ENCODE measurements at regions not wholly inside any gene's neighbourhood (a gene's known extent, or its start where the extent isn't known, plus 50 kb on each side); places are given as distances from the start of the nearest gene placed in this dataset.
"Not testable (repeated sequence)": the region's sequence is repeated elsewhere in the genome, so short reads cannot be mapped to it uniquely, and the experiment has no call there.

GRCh38 chr4:128548381-128548780, 260.8 kb upstream of the PGRMC2 start:
- Histone ChIP-seq H3K9me3 (ENCODE audit: insufficient read depth, low read depth, low read length) (0 out of 2 replicates have a peak, but pooled peaks cover 5% of the 10 kb centered on the region), H3K4me3 (ENCODE audit: low read length) (no peak overlapping the region), H3K27ac (ENCODE audit: low read depth, low read length) (no peak overlapping the region), H3K9ac (ENCODE audit: low read depth, low read length) (no peak overlapping the region), H3K27me3 (ENCODE audit: insufficient read depth, low read length) (no peaks in the 10 kb centered on the region), H3K36me3 (ENCODE audit: insufficient read depth, low read length) (no peaks in the 10 kb centered on the region), H3K4me1 (ENCODE audit: insufficient read depth, low read length) (no peaks in the 10 kb centered on the region)
- WGBS, result no CpG with 5 or more reads among the region's 1 CpG

- 95% methylated on average over 5 of the region's 5 CpGs for WGBS
These were observed 256.7 kb upstream of the PGRMC2 start for GRCh38 chr4:128544272-128544671.

GRCh38 chr4:128543696-128544095, 256.1 kb upstream of the PGRMC2 start:
- no peaks in the 10 kb centered on the region for H3K27me3 ChIP-seq (ENCODE audit: insufficient read depth, low read length)
- 91% methylated on average over 6 of the region's 6 CpGs for WGBS
- no peaks in the 10 kb centered on the region for H3K4me1 ChIP-seq (ENCODE audit: insufficient read depth, low read length)
- H3K9me3 ChIP-seq (ENCODE audit: insufficient read depth, low read depth, low read length), result no peaks in the 10 kb centered on the region
- H3K36me3 ChIP-seq (ENCODE audit: insufficient read depth, low read length), result no peaks in the 10 kb centered on the region
- no peak overlapping the region for H3K27ac ChIP-seq (ENCODE audit: low read depth, low read length)
- no peak overlapping the region for H3K4me3 ChIP-seq (ENCODE audit: low read length)
- no peak overlapping the region for H3K9ac ChIP-seq (ENCODE audit: low read depth, low read length)

More at GRCh38 chr4:128544272-128544671, 256.7 kb upstream of the PGRMC2 start:
- no peaks in the 10 kb centered on the region for H3K4me1 ChIP-seq (ENCODE audit: insufficient read depth, low read length)
- no peak overlapping the region for H3K27ac ChIP-seq (ENCODE audit: low read depth, low read length)
- H3K9ac ChIP-seq (ENCODE audit: low read depth, low read length), result no peak overlapping the region
- H3K36me3 ChIP-seq (ENCODE audit: insufficient read depth, low read length), result no peaks in the 10 kb centered on the region
- H3K27me3 ChIP-seq (ENCODE audit: insufficient read depth, low read length), result no peaks in the 10 kb centered on the region
- H3K9me3 ChIP-seq (ENCODE audit: insufficient read depth, low read depth, low read length), result no peaks in the 10 kb centered on the region
- no peak overlapping the region for H3K4me3 ChIP-seq (ENCODE audit: low read length)

GRCh38 chr4:128542047-128542446, 254.4 kb upstream of the PGRMC2 start:
- Histone ChIP-seq H3K9ac (ENCODE audit: low read depth, low read length) (no peak overlapping the region), H3K4me3 (ENCODE audit: low read length) (no peak overlapping the region), H3K9me3 (ENCODE audit: insufficient read depth, low read depth, low read length) (no peaks in the 10 kb centered on the region), H3K27ac (ENCODE audit: low read depth, low read length) (no peak overlapping the region), H3K36me3 (ENCODE audit: insufficient read depth, low read length) (no peaks in the 10 kb centered on the region), H3K27me3 (ENCODE audit: insufficient read depth, low read length) (no peaks in the 10 kb centered on the region), H3K4me1 (ENCODE audit: insufficient read depth, low read length) (no peaks in the 10 kb centered on the region)
- WGBS, result 82% methylated on average over 3 of the region's 3 CpGs

DNA sequence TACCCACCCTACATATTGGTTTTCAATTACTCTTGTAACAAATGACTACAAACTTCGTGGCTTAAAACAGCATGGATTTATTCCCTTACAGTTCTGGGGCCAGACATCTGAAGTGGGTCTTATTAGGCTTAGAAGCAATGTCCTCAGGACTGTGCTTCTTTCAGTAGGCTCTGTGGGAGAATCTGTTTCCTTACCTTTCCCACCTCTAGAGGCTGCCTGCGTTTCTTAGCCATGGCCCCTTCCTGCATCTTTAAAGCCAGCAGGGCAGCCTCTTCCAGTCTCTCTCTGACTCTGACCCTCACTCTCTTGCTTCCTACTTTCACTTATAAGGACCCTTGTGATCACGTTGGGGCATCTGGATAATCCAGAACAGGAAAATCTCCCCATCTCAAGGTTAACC, 252.5 kb upstream of the PGRMC2 start:
- no peaks in the 10 kb centered on the region for H3K4me1 ChIP-seq (ENCODE audit: insufficient read depth, low read length)
- no peak overlapping the region for H3K4me3 ChIP-seq (ENCODE audit: low read length)
- H3K9ac ChIP-seq (ENCODE audit: low read depth, low read length), result no peak overlapping the region
- H3K27me3 ChIP-seq (ENCODE audit: insufficient read depth, low read length), result no peaks in the 10 kb centered on the region
- H3K36me3 ChIP-seq (ENCODE audit: insufficient read depth, low read length), result no peaks in the 10 kb centered on the region
- no peak overlapping the region for H3K27ac ChIP-seq (ENCODE audit: low read depth, low read length)
- WGBS, result 68% methylated on average over 3 of the region's 3 CpGs
- no peaks in the 10 kb centered on the region for H3K9me3 ChIP-seq (ENCODE audit: insufficient read depth, low read depth, low read length)

DNA sequence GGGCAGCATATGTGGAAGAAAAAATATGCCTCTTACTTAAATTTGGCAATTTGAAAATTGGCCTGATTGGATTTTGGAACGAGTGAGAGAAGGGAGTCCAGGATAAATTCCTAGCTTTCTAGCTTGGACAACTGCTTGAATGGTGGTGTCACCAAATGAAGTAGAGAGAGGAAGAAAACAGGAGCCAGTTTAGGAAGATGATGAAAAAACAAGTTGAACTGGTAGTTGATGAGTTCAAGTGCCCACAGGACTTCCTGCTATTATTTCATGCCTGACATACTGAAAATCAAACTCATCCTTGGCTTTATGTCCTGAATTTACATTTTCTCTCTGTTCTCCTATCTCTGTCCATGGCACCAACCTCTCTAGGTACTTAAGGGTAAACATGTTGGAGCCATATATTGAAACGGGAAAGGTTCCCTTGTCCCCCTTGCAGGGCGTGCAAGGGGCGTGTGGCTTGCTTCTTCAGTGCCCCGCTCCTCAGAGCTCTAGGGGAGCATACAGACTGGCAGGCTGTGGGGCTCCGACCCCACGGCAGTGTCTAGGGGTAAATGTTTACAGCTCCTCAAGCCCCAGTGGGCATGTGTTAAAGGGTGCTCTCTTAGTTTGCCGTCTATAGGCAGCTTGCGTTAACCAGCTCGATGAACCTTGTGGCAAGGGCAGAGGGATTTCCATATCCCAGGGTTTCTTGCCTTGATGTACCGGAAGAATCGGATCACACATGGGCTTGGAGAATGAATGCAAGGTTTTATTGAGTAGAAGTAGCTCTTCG, 250.7 kb upstream of the PGRMC2 start:
- H3K4me3 ChIP-seq (ENCODE audit: low read length), result no peak overlapping the region
- H3K36me3 ChIP-seq (ENCODE audit: insufficient read depth, low read length), result no peaks in the 10 kb centered on the region
- no peaks in the 10 kb centered on the region for H3K4me1 ChIP-seq (ENCODE audit: insufficient read depth, low read length)
- H3K27me3 ChIP-seq (ENCODE audit: insufficient read depth, low read length), result no peaks in the 10 kb centered on the region
- H3K9ac ChIP-seq (ENCODE audit: low read depth, low read length), result no peak overlapping the region
- H3K27ac ChIP-seq (ENCODE audit: low read depth, low read length), result no peak overlapping the region
- 95% methylated on average over 13 of the region's 13 CpGs for WGBS
- no peaks in the 10 kb centered on the region for H3K9me3 ChIP-seq (ENCODE audit: insufficient read depth, low read depth, low read length)

DNA sequence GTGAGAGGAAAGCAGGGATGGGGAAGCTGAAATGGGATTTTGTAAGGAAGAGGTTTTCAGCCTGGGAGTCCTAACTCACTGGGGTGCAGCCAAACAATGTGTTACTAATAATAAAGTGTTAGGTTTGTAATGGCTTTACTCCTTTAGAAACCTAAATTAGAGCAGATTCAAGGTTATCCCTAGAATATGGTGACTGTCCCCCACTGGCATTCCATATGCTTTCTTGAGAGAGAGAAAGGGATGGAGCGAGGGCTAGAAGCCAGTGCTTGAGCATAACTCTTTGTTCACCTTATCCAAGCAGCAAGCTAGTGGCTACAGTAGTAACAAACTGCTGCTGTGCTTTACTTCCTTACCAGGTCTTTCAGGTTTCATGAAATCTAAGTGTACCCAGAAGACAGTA, 249.1 kb upstream of the PGRMC2 start:
- H3K9me3 ChIP-seq (ENCODE audit: insufficient read depth, low read depth, low read length), result no peaks in the 10 kb centered on the region
- H3K27me3 ChIP-seq (ENCODE audit: insufficient read depth, low read length), result no peaks in the 10 kb centered on the region
- no peak overlapping the region for H3K27ac ChIP-seq (ENCODE audit: low read depth, low read length)
- H3K4me3 ChIP-seq (ENCODE audit: low read length), result no peak overlapping the region
- no peak overlapping the region for H3K9ac ChIP-seq (ENCODE audit: low read depth, low read length)
- H3K4me1 ChIP-seq (ENCODE audit: insufficient read depth, low read length), result no peaks in the 10 kb centered on the region
- no peaks in the 10 kb centered on the region for H3K36me3 ChIP-seq (ENCODE audit: insufficient read depth, low read length)
- WGBS, result 86% methylated on average over 1 of the region's 1 CpG

GRCh38 chr4:128535510-128535909, 247.9 kb upstream of the PGRMC2 start:
- H3K4me1 ChIP-seq (ENCODE audit: insufficient read depth, low read length); H3K4me3 ChIP-seq (ENCODE audit: low read length); H3K9ac ChIP-seq (ENCODE audit: low read depth, low read length); H3K27me3 ChIP-seq (ENCODE audit: insufficient read depth, low read length); H3K36me3 ChIP-seq (ENCODE audit: insufficient read depth, low read length); H3K9me3 ChIP-seq (ENCODE audit: insufficient read depth, low read depth, low read length); H3K27ac ChIP-seq (ENCODE audit: low read depth, low read length): not testable (repeated sequence)
- WGBS, result 82% methylated on average over 4 of the region's 4 CpGs

DNA sequence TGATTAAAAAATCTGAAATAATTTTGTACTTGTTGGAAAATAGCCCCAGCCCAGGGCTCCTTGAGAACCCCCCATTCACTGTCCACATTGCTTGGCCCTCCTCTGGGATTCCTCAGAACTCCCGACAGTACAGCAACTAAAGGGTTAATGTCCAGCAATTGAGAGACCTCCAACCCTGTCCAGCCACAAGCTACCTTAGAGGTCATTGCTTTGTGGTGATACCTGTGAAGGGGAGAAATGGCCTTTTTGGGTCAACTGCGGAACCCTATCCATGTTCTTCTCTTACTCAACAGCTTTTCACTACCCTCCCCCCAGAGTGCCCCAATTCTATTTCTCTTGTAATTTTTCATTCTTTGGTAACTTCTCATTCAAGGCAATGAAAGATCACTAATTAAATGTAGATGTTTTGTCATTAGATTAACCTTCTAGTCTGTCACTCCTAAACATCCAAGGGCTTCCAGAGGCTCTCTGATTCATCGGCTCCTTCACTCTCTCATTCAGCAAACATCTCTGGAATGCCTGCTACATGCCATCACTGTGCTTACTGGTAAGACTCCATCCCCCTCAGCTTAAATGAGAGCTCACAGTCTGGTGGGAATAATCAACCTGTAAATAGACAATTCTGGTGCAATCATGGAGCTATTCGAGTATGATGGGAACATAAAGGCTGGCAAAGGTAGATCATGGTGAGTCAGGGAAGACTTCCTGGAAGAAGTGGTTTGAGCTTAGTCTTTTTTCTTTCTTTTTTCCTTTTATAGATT, 241.4 kb upstream of the PGRMC2 start:
- 56% methylated on average over 3 of the region's 4 CpGs for WGBS
- Histone ChIP-seq H3K9ac (ENCODE audit: low read depth, low read length) (peak overlapping the region; percentile 23; the same call in 1 of the 2 replicates), H3K27ac (ENCODE audit: low read depth, low read length) (peak overlapping the region; percentile 50), H3K36me3 (ENCODE audit: insufficient read depth, low read length) (no peaks in the 10 kb centered on the region), H3K9me3 (ENCODE audit: insufficient read depth, low read depth, low read length) (no peaks in the 10 kb centered on the region), H3K4me3 (ENCODE audit: low read length) (no peak overlapping the region), H3K4me1 (ENCODE audit: insufficient read depth, low read length) (peaks cover 30% of the 10 kb centered on the region), H3K27me3 (ENCODE audit: insufficient read depth, low read length) (no peaks in the 10 kb centered on the region)

- H3K9me3 ChIP-seq (ENCODE audit: insufficient read depth, low read depth, low read length), result no peaks in the 10 kb centered on the region
- H3K27ac ChIP-seq (ENCODE audit: low read depth, low read length), result peak overlapping the region; percentile 50; the same call in 1 of the 2 replicates
- no peaks in the 10 kb centered on the region for H3K36me3 ChIP-seq (ENCODE audit: insufficient read depth, low read length)
- 75% methylated on average over 4 of the region's 4 CpGs for WGBS
- no peak overlapping the region; the same call in 1 of the 2 replicates for H3K9ac ChIP-seq (ENCODE audit: low read depth, low read length)
- no peak overlapping the region for H3K4me3 ChIP-seq (ENCODE audit: low read length)
- peaks cover 30% of the 10 kb centered on the region for H3K4me1 ChIP-seq (ENCODE audit: insufficient read depth, low read length)
- no peaks in the 10 kb centered on the region for H3K27me3 ChIP-seq (ENCODE audit: insufficient read depth, low read length)
These were observed 240.4 kb upstream of the PGRMC2 start for GRCh38 chr4:128527946-128528576.

DNA sequence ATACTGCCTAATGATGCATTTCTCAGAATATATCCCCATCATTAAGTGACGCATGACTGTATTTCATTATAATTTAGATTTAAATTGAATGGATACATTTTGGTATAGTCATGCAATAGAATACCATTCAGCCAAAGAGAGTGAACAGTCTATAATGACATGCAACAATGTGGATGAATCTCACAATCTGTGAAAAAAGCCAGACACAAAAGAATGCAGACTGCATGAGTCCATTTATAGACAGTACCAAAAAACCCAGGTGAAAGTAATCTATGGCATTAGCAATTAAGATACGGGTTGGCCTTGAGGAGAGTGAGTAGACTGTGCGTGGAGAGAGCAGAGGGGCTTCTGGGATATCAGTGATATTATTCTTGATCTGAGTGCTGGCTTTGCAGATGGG, 239.7 kb upstream of the PGRMC2 start:
- no peak overlapping the region for H3K9ac ChIP-seq (ENCODE audit: low read depth, low read length)
- WGBS, result 96% methylated on average over 2 of the region's 3 CpGs

More for the DNA sequence above, 239.7 kb upstream of the PGRMC2 start:
- Histone ChIP-seq H3K36me3 (ENCODE audit: insufficient read depth, low read length) (no peaks in the 10 kb centered on the region), H3K4me3 (ENCODE audit: low read length) (no peak overlapping the region), H3K27me3 (ENCODE audit: insufficient read depth, low read length) (no peaks in the 10 kb centered on the region), H3K9me3 (ENCODE audit: insufficient read depth, low read depth, low read length) (no peaks in the 10 kb centered on the region), H3K27ac (ENCODE audit: low read depth, low read length) (no peak overlapping the region), H3K4me1 (ENCODE audit: insufficient read depth, low read length) (peaks cover 30% of the 10 kb centered on the region)

Data from HUES64 (cell line).